ENCODE measurements at regions not wholly inside any gene's neighbourhood (a gene's known extent, or its start where the extent isn't known, plus 50 kb on each side); places are given as distances from the start of the nearest gene placed in this dataset.

DNA sequence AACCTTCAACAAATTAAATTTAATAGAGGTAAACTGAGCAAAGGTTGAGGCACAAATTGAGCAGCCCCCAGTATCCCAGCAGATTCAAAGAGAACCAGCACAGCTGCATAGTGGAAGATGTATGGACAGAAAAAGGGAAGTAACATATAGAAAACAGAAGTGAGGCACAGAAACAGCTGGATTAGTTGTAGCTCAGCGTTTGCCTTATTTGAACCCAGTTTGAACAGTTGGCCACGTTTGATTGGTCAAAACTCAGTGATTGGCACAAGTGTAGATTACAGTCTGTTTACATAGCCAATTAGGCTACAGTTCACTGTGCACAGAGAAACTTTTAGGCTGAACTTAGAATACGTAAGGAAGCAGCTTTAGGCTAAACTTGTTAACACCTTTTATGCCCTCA lies 315.5 kb downstream of the RMST start:
- no peak overlapping the region for H3K4me3 ChIP-seq (ENCODE audit: low read depth, low read length)
- DNase-seq (ENCODE audit: low read depth) = no peak
- TF ChIP-seq, protein P1, sequence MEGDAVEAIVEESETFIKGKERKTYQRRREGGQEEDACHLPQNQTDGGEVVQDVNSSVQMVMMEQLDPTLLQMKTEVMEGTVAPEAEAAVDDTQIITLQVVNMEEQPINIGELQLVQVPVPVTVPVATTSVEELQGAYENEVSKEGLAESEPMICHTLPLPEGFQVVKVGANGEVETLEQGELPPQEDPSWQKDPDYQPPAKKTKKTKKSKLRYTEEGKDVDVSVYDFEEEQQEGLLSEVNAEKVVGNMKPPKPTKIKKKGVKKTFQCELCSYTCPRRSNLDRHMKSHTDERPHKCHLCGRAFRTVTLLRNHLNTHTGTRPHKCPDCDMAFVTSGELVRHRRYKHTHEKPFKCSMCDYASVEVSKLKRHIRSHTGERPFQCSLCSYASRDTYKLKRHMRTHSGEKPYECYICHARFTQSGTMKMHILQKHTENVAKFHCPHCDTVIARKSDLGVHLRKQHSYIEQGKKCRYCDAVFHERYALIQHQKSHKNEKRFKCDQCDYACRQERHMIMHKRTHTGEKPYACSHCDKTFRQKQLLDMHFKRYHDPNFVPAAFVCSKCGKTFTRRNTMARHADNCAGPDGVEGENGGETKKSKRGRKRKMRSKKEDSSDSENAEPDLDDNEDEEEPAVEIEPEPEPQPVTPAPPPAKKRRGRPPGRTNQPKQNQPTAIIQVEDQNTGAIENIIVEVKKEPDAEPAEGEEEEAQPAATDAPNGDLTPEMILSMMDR (conservative IDR thresholded peaks at IDR 0.05; ENCODE audit: low read depth, low read length) = no peak

DNA sequence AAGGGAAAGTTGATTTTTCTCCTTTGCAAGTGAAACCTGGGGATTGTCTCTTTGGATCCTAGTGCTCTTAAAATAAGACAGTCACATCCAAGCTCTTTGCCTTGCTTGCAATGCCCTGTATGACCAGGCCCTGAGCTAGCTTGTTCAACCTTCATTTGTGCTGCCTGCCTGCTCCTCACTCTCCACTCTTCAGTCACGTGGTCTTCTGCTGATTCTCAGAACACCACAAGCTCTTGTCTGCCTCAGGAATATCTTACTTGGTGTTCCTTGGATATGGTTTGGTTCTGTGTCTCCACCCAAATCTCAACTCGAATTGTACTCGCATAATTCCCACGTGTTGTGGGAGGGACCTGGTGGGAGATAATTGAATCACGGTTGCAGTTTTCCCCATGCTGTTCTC lies 318.7 kb downstream of the RMST start:
- TF ChIP-seq, protein P1 (conservative IDR thresholded peaks at IDR 0.05; ENCODE audit: low read depth, low read length) = no peak
- H3K4me3 ChIP-seq (ENCODE audit: low read depth, low read length) = no peak overlapping the region
- DNase-seq (ENCODE audit: low read depth) = no peak

DNA sequence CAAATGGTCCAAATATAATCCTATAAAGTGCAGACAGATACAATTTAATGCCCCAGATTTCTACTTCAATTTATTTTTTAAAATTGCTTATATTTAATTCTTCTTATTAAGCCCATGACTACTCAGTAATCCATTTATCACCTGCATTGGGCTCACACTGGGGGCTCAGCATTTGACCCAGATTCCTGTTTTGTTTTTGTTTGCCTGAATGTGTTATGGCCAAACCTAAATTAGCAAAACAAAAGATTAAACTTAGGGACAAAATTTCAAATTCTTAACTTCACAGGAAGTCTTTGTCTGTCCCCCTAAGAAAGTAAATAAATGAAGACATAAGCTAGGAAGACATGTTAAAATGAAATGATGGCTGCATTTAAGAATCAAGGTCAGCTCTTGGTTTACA lies 322.3 kb downstream of the RMST start:
- no peak overlapping the region for H3K4me3 ChIP-seq (ENCODE audit: low read depth, low read length)
- TF ChIP-seq, protein P1 (conservative IDR thresholded peaks at IDR 0.05; ENCODE audit: low read depth, low read length) = no peak
- DNase-seq (ENCODE audit: low read depth) = no peak

DNA sequence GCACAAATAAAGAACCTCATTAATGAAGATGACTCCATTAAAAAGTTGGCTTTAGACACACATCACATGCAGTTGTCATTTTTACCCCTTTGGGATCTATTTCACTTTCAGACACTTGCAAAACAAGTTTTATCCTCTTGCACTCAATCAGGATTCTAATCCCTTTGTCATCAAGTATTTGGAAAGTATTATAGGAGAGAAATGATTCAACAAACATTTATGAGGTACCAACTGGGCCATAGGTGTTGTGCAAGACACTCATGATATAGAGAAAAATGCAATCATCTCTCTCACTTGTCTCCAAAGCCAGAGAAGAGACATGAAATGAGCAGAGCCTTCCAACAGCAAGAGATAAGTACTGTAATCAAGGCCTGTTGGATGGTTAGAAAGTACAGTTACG lies 327.7 kb downstream of the RMST start:
- TF ChIP-seq, protein P1 (conservative IDR thresholded peaks at IDR 0.05; ENCODE audit: low read depth, low read length) = no peak
- DNase-seq (ENCODE audit: low read depth) = no peak
- H3K4me3 ChIP-seq (ENCODE audit: low read depth, low read length) = no peak overlapping the region

DNA sequence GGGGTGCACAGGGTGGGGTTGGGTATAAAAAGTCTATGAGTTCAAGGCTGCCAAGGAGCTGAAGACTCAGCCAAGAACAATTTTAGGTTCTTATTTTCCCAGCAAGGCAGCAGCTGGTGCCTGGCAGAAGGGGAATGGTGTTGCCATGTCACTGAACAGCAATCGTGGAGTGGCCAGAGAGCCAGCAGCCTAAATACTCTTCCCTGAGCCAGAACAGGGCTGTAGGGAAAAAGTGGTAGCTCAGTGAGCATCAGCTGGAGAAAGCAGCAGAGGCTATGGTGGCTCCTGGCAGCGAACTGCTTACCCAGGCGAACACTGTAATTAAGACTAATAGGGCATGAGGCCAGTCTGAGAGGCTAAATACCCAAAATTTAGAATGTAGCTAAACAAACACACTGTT lies 334.9 kb downstream of the RMST start:
- no peak for DNase-seq (ENCODE audit: low read depth)
- no peak overlapping the region for H3K4me3 ChIP-seq (ENCODE audit: low read depth, low read length)
- TF ChIP-seq, protein P1 (conservative IDR thresholded peaks at IDR 0.05; ENCODE audit: low read depth, low read length) = no peak

DNA sequence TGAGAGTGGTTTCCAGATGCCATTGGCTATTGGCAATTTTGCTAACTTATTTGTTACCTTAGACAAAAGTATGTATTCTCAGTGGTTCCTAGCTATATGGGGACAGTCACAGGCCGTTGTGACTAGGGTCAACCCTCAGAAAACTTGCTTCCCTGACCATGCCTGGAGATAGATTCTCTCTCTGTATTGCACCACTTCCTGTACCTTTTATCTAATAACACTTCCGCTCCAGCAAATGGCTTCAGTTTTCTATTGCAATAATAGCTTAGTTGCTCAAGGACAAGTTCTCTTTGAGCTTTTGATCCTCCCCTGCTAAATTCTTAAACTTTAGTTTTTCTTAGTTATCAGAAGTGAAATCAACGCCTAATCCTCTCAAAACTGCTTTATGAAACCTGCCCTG lies 338.0 kb downstream of the RMST start:
- no peak for DNase-seq (ENCODE audit: low read depth)
- H3K4me3 ChIP-seq (ENCODE audit: low read depth, low read length) = no peak overlapping the region
- TF ChIP-seq, protein P1 (conservative IDR thresholded peaks at IDR 0.05; ENCODE audit: low read depth, low read length) = no peak

DNA sequence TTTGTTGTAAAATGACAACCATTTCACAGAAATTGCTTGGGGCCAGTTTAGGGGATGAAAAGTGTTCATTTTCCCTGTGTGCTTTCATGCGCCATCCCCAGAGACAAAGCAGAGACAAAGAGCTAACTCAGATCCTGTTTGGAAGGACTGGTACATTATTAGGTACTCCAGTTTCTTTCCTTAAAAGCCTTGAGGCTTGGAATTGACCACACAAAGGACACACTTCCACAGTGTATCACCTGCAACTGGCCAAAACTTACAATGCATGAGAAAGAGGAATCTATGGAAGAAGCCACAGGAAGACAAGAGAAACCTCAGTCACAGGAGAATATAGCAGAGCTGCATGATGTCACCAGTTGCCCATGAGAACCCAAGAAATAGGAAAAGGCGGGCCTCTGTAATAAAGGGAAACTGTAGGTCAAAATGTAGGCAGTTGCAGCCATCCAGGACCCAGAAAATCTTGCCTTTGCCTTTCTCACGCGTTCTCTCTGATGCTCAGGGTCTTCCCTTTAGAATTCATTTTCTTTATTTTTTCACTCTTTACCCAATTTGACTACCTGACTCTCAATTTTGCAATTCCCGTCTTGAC lies 339.0 kb downstream of the RMST start:
- no peak overlapping the region for H3K4me3 ChIP-seq (ENCODE audit: low read depth, low read length)
- DNase-seq (ENCODE audit: low read depth) = no peak
- TF ChIP-seq, protein P1 (conservative IDR thresholded peaks at IDR 0.05; ENCODE audit: low read depth, low read length) = no peak

Measured in epithelial cell of proximal tubule (primary cell).